Fibroblast of lung (primary cell): ENCODE measurements at regions not wholly inside any gene's neighbourhood (a gene's known extent, or its start where the extent isn't known, plus 50 kb on each side); places are given as distances from the start of the nearest gene placed in this dataset.

ENCODE experiments used
- DNase-seq, 2 donors: peaks; one replicate each; pipeline versions ENCODE4 v3.0.0 to v3.0.0-alpha.2; 2010; ENCODE audit warnings: low read depth in 2 of 2
- H2AFZ ChIP-seq: 2 replicates; pipeline ENCODE4 v1.5.1; 2012; ENCODE audit warnings: low read length, control low read depth, inconsistent platforms
- H3K27ac ChIP-seq: 2 replicates; pipeline ENCODE4 v1.5.1; 2011; ENCODE audit warnings: low read length, control low read depth; ENCODE audit not compliant: insufficient read depth
- H3K27me3 ChIP-seq: 2 replicates; pipeline ENCODE4 v1.5.1; 2011; ENCODE audit warnings: mild to moderate bottlenecking, low read length; ENCODE audit not compliant: control insufficient read depth, insufficient read depth
- H3K36me3 ChIP-seq: 2 replicates; pipeline ENCODE4 v1.5.1; 2011; ENCODE audit warnings: low read length; ENCODE audit not compliant: control insufficient read depth, insufficient read depth
- H3K4me1 ChIP-seq: 2 replicates; pipeline ENCODE4 v1.5.1; 2011; ENCODE audit warnings: low read length; ENCODE audit not compliant: control insufficient read depth, insufficient read depth; ENCODE audit errors: extremely low read depth
- H3K4me2 ChIP-seq: 2 replicates; pipeline ENCODE4 v1.5.1; 2011; ENCODE audit warnings: low read length, control low read depth; ENCODE audit not compliant: insufficient read depth; ENCODE audit errors: extremely low read depth
- H3K4me3 ChIP-seq, 4 experiments: fragments of 200-600 bp in 1 of 4; sonication (generic) in 1 of 4; replicated peaks in 1 of 4; 2 replicates each; pipeline ENCODE4 v1.5.1; 2011 to 2016; ENCODE audit warnings: low read length in 4 of 4, low read depth in 3 of 4, mild to moderate bottlenecking in 3 of 4, control low read depth in 2 of 4, inconsistent platforms in 1 of 4, mixed read lengths in 1 of 4; ENCODE audit not compliant: insufficient read depth in 1 of 4; ENCODE audit errors: control extremely low read depth in 1 of 4
- H3K79me2 ChIP-seq: 2 replicates; pipeline ENCODE4 v1.5.1; 2012; ENCODE audit warnings: mild to moderate bottlenecking, low read length, inconsistent platforms; ENCODE audit not compliant: control insufficient read depth, insufficient read depth
- H3K9ac ChIP-seq: 2 replicates; pipeline ENCODE4 v1.5.1; 2011; ENCODE audit warnings: mild to moderate bottlenecking, low read length, control low read depth; ENCODE audit not compliant: insufficient read depth
- H3K9me3 ChIP-seq: 2 replicates; pipeline ENCODE4 v1.5.1; 2012; ENCODE audit warnings: low read depth, low read length; ENCODE audit not compliant: control insufficient read depth, insufficient read depth
- H4K20me1 ChIP-seq: 2 replicates; pipeline ENCODE4 v1.5.1; 2011; ENCODE audit warnings: low read length; ENCODE audit not compliant: control insufficient read depth, insufficient read depth; ENCODE audit errors: extremely low read depth
- EZH2 ChIP-seq: IDR thresholded peaks from 2 replicates; pipeline ENCODE4 v1.5.1; 2012; ENCODE audit warnings: low read length, control low read depth, mild to moderate bottlenecking; ENCODE audit errors: missing control alignments
- TF ChIP-seq, protein P1 (sequence below), 2 donors: IDR thresholded peaks in 1 of 2; conservative IDR thresholded peaks in 1 of 2; 1 replicate in 1 of 2; 2 replicates in 1 of 2; pipeline ENCODE4 v1.5.1; 2011 to 2012; ENCODE audit warnings: low read length in 2 of 2, control low read depth in 1 of 2, inconsistent platforms in 1 of 2, low read depth in 1 of 2, mild to moderate bottlenecking in 1 of 2

GRCh38 chr3:59131016-59131766, 81.4 kb upstream of the CFAP20DC start:
- no peak overlapping the region for H3K27ac ChIP-seq
- H3K4me2 ChIP-seq, result no peak overlapping the region
- no peak overlapping the region for H2AFZ ChIP-seq
- DNase-seq, result peak in 1 of 2 donors; percentile 23
- H3K36me3 ChIP-seq, result no peaks in the 10 kb centered on the region
- H4K20me1 ChIP-seq, result no peaks in the 10 kb centered on the region
- no peaks in the 10 kb centered on the region for H3K27me3 ChIP-seq
- TF ChIP-seq, protein P1, sequence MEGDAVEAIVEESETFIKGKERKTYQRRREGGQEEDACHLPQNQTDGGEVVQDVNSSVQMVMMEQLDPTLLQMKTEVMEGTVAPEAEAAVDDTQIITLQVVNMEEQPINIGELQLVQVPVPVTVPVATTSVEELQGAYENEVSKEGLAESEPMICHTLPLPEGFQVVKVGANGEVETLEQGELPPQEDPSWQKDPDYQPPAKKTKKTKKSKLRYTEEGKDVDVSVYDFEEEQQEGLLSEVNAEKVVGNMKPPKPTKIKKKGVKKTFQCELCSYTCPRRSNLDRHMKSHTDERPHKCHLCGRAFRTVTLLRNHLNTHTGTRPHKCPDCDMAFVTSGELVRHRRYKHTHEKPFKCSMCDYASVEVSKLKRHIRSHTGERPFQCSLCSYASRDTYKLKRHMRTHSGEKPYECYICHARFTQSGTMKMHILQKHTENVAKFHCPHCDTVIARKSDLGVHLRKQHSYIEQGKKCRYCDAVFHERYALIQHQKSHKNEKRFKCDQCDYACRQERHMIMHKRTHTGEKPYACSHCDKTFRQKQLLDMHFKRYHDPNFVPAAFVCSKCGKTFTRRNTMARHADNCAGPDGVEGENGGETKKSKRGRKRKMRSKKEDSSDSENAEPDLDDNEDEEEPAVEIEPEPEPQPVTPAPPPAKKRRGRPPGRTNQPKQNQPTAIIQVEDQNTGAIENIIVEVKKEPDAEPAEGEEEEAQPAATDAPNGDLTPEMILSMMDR (conservative IDR thresholded peaks at IDR 0.05 in 1 of 2, IDR thresholded peaks at IDR 0.05 in 1 of 2; ENCODE audit: low read depth in 1 of 2, low read length in 2 of 2), result no peak
- TF ChIP-seq EZH2, result no peak
- no peak overlapping the region for H3K9ac ChIP-seq
- H3K4me3 ChIP-seq, result no peak overlapping the region
- H3K79me2 ChIP-seq, result no peaks in the 10 kb centered on the region
- H3K9me3 ChIP-seq, result no peaks in the 10 kb centered on the region
- H3K4me1 ChIP-seq, result no peaks in the 10 kb centered on the region

DNA sequence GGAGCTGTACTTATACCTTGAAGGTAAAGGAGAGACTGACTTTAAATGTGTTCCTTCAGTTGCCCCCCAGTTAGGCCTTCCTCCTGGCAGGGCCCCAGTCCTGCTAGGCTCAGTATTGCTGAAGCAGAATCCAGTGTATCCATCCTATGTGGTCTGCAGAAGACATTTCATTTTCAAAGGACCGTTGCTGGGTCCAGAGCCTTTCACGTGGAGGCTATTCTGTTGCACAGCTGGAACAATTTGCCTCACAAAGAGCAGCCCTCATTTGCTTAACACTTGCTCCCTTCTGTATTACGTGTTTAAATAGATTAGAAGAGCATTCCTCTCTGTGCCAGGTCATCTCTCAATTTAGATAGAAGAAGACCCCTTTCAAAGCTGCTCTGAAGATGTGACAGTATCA, 78.9 kb upstream of the CFAP20DC start:
- no peaks in the 10 kb centered on the region for H4K20me1 ChIP-seq
- no peak overlapping the region for H3K4me3 ChIP-seq
- H3K4me1 ChIP-seq, result no peaks in the 10 kb centered on the region
- H3K9me3 ChIP-seq, result no peaks in the 10 kb centered on the region
- H3K79me2 ChIP-seq, result no peaks in the 10 kb centered on the region
- H2AFZ ChIP-seq, result no peak overlapping the region
- no peak for DNase-seq
- H3K4me2 ChIP-seq, result no peak overlapping the region
- H3K27ac ChIP-seq, result no peak overlapping the region
- H3K36me3 ChIP-seq, result no peaks in the 10 kb centered on the region
- no peaks in the 10 kb centered on the region for H3K27me3 ChIP-seq
- no peak overlapping the region for H3K9ac ChIP-seq
- TF ChIP-seq, protein P1 (conservative IDR thresholded peaks at IDR 0.05 in 1 of 2, IDR thresholded peaks at IDR 0.05 in 1 of 2; ENCODE audit: low read depth in 1 of 2, low read length in 2 of 2), result no peak
- TF ChIP-seq EZH2, result no peak

- Histone ChIP-seq H3K27me3 (no peaks in the 10 kb centered on the region), H3K36me3 (no peaks in the 10 kb centered on the region), H3K27ac (no peak overlapping the region), H3K9ac (no peak overlapping the region), H3K79me2 (no peaks in the 10 kb centered on the region), H3K9me3 (no peaks in the 10 kb centered on the region), H4K20me1 (no peaks in the 10 kb centered on the region), H3K4me2 (no peak overlapping the region), H3K4me1 (no peaks in the 10 kb centered on the region), H3K4me3 (no peak overlapping the region), H2AFZ (no peak overlapping the region)
- no peak for TF ChIP-seq EZH2
- TF ChIP-seq, protein P1 (conservative IDR thresholded peaks at IDR 0.05 in 1 of 2, IDR thresholded peaks at IDR 0.05 in 1 of 2; ENCODE audit: low read depth in 1 of 2, low read length in 2 of 2), result no peak
- DNase-seq, result peak; percentile 62 to 89
Measured at GRCh38 chr3:59127071-59127470, 77.2 kb upstream of the CFAP20DC start.
